IPS-15b (cell line): ENCODE measurements at regions not wholly inside any gene's neighbourhood (a gene's known extent, or its start where the extent isn't known, plus 50 kb on each side); places are given as distances from the start of the nearest gene placed in this dataset.

Experiments
- H3K27me3 ChIP-seq: one replicate; pipeline ENCODE4 v1.6.1; 2013; ENCODE audit warnings: low read length; ENCODE audit not compliant: control insufficient read depth, insufficient read depth
- H3K36me3 ChIP-seq: one replicate; pipeline ENCODE4 v1.6.1; 2013; ENCODE audit warnings: low read length; ENCODE audit not compliant: control insufficient read depth, insufficient read depth
- H3K4me1 ChIP-seq: one replicate; pipeline ENCODE4 v1.6.1; 2013; ENCODE audit warnings: mild to moderate bottlenecking, low read length; ENCODE audit not compliant: control insufficient read depth, insufficient read depth
- H3K4me3 ChIP-seq: one replicate; pipeline ENCODE4 v1.5.1; 2013; ENCODE audit warnings: low read depth, low read length
- H3K9ac ChIP-seq: one replicate; pipeline ENCODE4 v1.6.1; 2013; ENCODE audit warnings: low read depth, mild to moderate bottlenecking, low read length
- H3K9me3 ChIP-seq: one replicate; pipeline ENCODE4 v1.6.1; 2013; ENCODE audit warnings: mild to moderate bottlenecking, low read length; ENCODE audit not compliant: control insufficient read depth, insufficient read depth

DNA sequence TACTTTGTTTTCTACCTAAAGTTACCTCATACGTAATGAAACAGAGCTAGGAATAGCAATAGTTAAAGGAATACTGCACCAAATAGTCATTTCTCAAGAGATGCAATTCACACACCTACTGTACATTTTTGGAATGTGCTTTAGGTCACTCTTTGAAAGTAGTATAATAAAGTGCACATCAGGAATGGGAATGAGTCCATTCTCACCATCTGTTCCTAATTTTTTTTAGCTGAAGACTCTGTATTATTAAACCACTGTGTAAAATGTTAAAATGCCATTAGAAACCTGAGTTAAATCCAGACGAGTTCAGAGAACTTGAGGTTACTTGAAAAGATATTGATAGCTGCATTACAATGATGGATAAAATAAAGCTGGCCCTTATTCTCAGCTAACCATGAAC lies 51.9 kb upstream of the EPHA7 start:
- Histone ChIP-seq H3K36me3 (no peaks in the 10 kb centered on the region), H3K27me3 (no peaks in the 10 kb centered on the region), H3K4me3 (no peak overlapping the region), H3K4me1 (no peaks in the 10 kb centered on the region), H3K9me3 (no peaks in the 10 kb centered on the region), H3K9ac (no peak overlapping the region)
